ENCODE measurements at regions not wholly inside any gene's neighbourhood (a gene's known extent, or its start where the extent isn't known, plus 50 kb on each side); places are given as distances from the start of the nearest gene placed in this dataset.

GRCh38 chr5:114952876-114953275, 216.8 kb downstream of the TRIM36 start (continued):
- no peak for TF ChIP-seq REST (IDR thresholded peaks at IDR 0.05; ENCODE audit: borderline replicate concordance)
- TF ChIP-seq REST (CRISPR knock-in tag; IDR thresholded peaks at IDR 0.05; ENCODE audit: low read depth) = no peak
- TF ChIP-seq SNIP1 (IDR thresholded peaks at IDR 0.05; ENCODE audit: low read depth) = no peak
- TF ChIP-seq HINFP (tag; conservative IDR thresholded peaks at IDR 0.05; ENCODE audit: low read depth) = no peak
- TF ChIP-seq ZNF133 (CRISPR knock-in tag; IDR thresholded peaks at IDR 0.05) = no peak
- no peak for TF ChIP-seq HDAC8 (tag; IDR thresholded peaks at IDR 0.05)
- no peak for TF ChIP-seq ZNF41 (CRISPR knock-in tag; conservative IDR thresholded peaks at IDR 0.05)
- no peak for TF ChIP-seq ETV5 (CRISPR knock-in tag; IDR thresholded peaks at IDR 0.05; ENCODE audit: low read depth)
- TF ChIP-seq TSC22D4 (tag; IDR thresholded peaks at IDR 0.05) = no peak
- no peak for TF ChIP-seq POLR2B (IDR thresholded peaks at IDR 0.05; ENCODE audit: low read depth, partially characterized antibody)

All from K562 (cell line).